ENCODE measurements at regions not wholly inside any gene's neighbourhood (a gene's known extent, or its start where the extent isn't known, plus 50 kb on each side); places are given as distances from the start of the nearest gene placed in this dataset.
A peak's percentile ranks its signal among the peaks of the same experiment; 100 is the strongest.
"Not testable (repeated sequence)": the region's sequence is repeated elsewhere in the genome, so short reads cannot be mapped to it uniquely, and the experiment has no call there.

DNA sequence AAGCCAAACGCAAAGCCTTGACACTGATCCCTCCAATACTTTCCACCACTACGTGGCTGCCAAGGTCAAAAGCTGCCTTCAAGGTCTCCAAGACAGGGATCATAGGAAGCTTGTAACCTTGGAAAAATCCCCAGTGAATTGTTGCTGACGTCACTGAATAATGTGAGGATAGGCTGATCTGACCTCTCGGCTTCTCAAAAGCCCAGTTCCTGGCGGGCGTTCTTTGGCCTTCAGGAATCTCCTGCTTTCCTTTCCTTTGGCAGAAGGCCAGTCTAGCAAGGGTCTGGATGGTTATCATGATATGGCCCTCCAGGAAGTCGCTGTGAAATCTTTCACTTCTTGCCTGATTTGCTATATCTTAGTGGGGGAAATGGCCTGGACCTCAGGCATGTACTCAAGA lies 61.4 kb upstream of the TNFAIP3 start:
- DNase-seq, result peak in 1 of 2 donors; percentile 45
- H3K36me3 ChIP-seq, result no peaks in the 10 kb centered on the region
- no peak overlapping the region for H3K4me3 ChIP-seq
- peaks cover 0 to 22% (median 11%) of the 10 kb centered on the region in 4 donors for H3K4me1 ChIP-seq
- peak overlapping the region in 2 of 5 donors; percentile 11 to 63 for H3K27ac ChIP-seq
- no peak for TF ChIP-seq POLR2AphosphoS5 (IDR thresholded peaks at IDR 0.05)
- no peak for TF ChIP-seq EP300 (IDR thresholded peaks at IDR 0.05)
- TF ChIP-seq, protein P1, sequence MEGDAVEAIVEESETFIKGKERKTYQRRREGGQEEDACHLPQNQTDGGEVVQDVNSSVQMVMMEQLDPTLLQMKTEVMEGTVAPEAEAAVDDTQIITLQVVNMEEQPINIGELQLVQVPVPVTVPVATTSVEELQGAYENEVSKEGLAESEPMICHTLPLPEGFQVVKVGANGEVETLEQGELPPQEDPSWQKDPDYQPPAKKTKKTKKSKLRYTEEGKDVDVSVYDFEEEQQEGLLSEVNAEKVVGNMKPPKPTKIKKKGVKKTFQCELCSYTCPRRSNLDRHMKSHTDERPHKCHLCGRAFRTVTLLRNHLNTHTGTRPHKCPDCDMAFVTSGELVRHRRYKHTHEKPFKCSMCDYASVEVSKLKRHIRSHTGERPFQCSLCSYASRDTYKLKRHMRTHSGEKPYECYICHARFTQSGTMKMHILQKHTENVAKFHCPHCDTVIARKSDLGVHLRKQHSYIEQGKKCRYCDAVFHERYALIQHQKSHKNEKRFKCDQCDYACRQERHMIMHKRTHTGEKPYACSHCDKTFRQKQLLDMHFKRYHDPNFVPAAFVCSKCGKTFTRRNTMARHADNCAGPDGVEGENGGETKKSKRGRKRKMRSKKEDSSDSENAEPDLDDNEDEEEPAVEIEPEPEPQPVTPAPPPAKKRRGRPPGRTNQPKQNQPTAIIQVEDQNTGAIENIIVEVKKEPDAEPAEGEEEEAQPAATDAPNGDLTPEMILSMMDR (IDR thresholded peaks at IDR 0.05), result no peak
- TF ChIP-seq POLR2A (IDR thresholded peaks at IDR 0.05), result no peak
- 62 to 73% (median 69%) methylated on average over 7 of the region's 7 CpGs for WGBS, 5 donors
- H3K9me3 ChIP-seq, result no peaks in the 10 kb centered on the region
- intact Hi-C loops (cut with DNase I; ENCODE audit: low total_unique reads), result no loop called here
- no peaks in the 10 kb centered on the region for H3K27me3 ChIP-seq

DNA sequence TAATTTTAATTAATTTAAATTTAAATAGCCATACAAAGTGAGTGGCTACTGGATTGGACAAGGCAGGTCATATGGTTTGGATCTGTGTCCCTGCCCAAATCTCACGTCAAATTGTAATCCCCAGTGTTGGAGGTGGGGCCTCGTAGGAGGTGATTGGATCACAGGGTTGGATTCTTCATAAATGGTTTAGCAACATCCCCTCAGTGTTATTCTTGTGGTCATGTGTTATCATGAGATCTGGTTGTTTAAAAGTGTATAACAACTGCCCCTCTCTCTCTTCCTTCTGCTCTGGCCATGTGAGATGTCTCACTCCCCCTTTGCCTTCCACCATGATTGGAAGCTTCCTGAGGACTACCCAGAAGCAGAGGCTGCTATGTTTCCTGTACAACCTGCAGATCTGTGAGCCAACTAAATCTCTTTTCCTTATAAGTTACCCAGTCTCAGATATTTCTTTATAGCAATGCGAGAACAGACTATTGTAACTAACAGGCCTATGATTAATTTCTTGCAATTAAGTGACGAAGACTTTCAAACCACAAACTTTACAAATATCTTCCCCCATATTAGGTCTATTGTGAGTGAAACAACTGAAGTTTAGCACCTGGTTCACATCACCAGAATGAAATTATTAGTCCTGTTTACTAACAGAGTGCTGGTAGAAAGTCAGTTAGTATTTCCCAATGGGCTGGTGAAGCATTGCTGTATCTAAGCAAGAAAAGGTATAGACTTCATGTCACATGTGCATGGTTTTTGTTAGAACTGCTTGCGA lies 60.0 kb upstream of the TNFAIP3 start:
- TF ChIP-seq POLR2A (IDR thresholded peaks at IDR 0.05), result no peak
- TF ChIP-seq POLR2AphosphoS5 (IDR thresholded peaks at IDR 0.05), result no peak
- TF ChIP-seq, protein P1 (IDR thresholded peaks at IDR 0.05), result no peak
- TF ChIP-seq EP300 (IDR thresholded peaks at IDR 0.05), result no peak
- Histone ChIP-seq H3K4me1 (peaks cover 0 to 36% (median 17%) of the 10 kb centered on the region in 4 donors), H3K27me3 (no peaks in the 10 kb centered on the region), H3K9me3 (no peaks in the 10 kb centered on the region), H3K36me3 (no peaks in the 10 kb centered on the region), H3K27ac (no peak overlapping the region), H3K4me3 (no peak overlapping the region)
- WGBS, 5 donors, result 91 to 96% (median 94%) methylated on average over 5 of the region's 5 CpGs
- no peak for DNase-seq
- intact Hi-C loops (cut with DNase I; ENCODE audit: low total_unique reads), result no loop called here

DNA sequence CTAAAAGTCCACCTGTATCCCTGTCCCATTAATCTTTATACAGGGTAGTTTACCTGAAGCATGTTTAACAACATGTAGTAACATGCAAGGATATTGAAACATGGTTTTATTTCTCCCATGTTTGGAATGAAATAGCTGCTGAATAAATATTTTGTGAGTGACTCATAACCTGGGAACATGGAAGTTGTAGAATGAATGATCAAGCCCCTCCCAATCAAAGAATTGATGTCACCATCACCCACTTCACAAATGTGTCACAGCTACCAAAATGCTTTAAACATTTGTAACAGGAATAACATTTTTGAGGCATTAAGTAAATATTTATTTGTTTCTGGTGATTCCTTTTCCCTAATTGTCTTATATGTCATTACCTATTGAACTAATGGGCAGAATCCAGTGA lies 58.9 kb upstream of the TNFAIP3 start:
- intact Hi-C loops (cut with DNase I; ENCODE audit: low total_unique reads), result no loop called here
- H3K9me3 ChIP-seq, result no peaks in the 10 kb centered on the region
- DNase-seq, result no peak
- peaks cover 0 to 42% (median 17%) of the 10 kb centered on the region in 4 donors for H3K4me1 ChIP-seq
- H3K36me3 ChIP-seq, result no peaks in the 10 kb centered on the region
- no peak overlapping the region for H3K4me3 ChIP-seq
- H3K27ac ChIP-seq, result no peak overlapping the region
- TF ChIP-seq EP300 (IDR thresholded peaks at IDR 0.05) (no peak), POLR2A (IDR thresholded peaks at IDR 0.05) (no peak), POLR2AphosphoS5 (IDR thresholded peaks at IDR 0.05) (no peak)
- TF ChIP-seq, protein P1 (IDR thresholded peaks at IDR 0.05), result no peak
- no peaks in the 10 kb centered on the region for H3K27me3 ChIP-seq

DNA sequence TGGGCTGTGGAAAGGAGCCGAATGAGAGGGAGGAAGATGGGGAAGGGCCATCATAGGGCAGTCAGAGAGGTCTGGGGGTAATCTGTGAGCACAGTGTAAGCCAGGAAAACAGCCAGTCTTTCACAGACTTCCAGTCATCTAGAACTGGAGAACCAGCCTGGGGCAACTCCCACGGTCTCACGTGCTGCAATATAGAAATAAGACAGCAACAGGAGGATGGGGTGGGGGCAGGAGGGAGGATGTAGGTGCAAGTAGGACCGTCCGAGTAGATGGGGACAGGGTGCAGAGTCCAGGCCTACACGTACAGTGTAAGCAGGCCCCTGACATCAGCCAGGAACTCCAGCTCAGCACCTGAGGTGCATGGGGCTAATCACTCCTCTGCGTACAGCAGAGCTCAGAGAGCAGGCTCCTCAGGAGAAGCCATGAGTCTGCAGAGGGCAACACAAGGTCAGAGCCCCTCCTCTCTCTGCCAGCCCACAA lies 58.2 kb upstream of the TNFAIP3 start:
- H3K9me3 ChIP-seq, result no peaks in the 10 kb centered on the region
- H3K4me3 ChIP-seq, result no peak overlapping the region
- H3K27me3 ChIP-seq, result no peaks in the 10 kb centered on the region
- 76 to 97% (median 85%) methylated on average over 7 of the region's 7 CpGs for WGBS, 5 donors
- peaks cover 0 to 42% (median 16%) of the 10 kb centered on the region in 4 donors for H3K4me1 ChIP-seq
- intact Hi-C loops (cut with DNase I; ENCODE audit: low total_unique reads), result no loop called here
- TF ChIP-seq POLR2A (IDR thresholded peaks at IDR 0.05) (no peak), POLR2AphosphoS5 (IDR thresholded peaks at IDR 0.05) (no peak), EP300 (IDR thresholded peaks at IDR 0.05) (no peak)
- TF ChIP-seq, protein P1 (IDR thresholded peaks at IDR 0.05), result no peak
- H3K27ac ChIP-seq, result no peak overlapping the region
- no peaks in the 10 kb centered on the region for H3K36me3 ChIP-seq
- DNase-seq, result peak in 1 of 2 donors; percentile 43

DNA sequence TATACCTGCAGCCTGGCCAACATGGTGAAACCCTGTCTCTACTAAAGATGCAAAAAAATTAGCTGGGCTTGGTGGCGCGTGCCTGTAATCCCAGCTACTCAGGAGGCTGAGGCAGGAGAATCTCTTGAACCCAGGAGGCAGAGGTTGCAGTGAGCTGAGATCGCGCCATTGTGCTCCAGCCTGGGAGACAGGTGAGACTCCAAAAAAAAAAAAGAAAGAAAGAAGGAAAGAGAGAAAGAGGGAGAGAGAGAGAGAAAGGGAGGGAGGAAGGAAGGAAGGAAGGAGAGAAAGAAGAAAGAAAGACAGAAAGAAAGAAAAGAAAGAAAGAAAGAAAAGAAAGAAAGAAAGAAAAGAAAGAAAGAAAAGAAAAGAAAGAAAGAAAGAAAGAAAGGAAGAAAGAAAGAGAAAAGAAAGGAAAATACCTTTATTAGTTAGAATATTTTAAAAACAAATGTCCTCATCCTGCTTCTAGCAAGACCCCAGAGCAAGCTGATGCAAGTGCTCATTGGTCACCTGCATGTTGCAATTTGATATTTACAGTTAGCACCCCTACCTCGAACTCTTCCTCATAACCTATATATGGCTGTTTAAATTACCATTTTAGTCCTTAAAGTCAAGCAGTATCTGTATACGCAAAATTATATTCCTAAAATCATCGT lies 57.0 kb upstream of the TNFAIP3 start:
- H3K27ac ChIP-seq; H3K27me3 ChIP-seq; H3K9me3 ChIP-seq; DNase-seq; H3K36me3 ChIP-seq; H3K4me3 ChIP-seq; intact Hi-C loops (cut with DNase I; ENCODE audit: low total_unique reads): not testable (repeated sequence)
- peaks cover 0 to 33% (median 10%) of the 10 kb centered on the region in 4 donors for H3K4me1 ChIP-seq
- WGBS, 5 donors, result 81 to 94% (median 85%) methylated on average over 7 of the region's 7 CpGs
